ENCODE measurements at regions not wholly inside any gene's neighbourhood (a gene's known extent, or its start where the extent isn't known, plus 50 kb on each side); places are given as distances from the start of the nearest gene placed in this dataset.

GRCh38 chr12:25866586-25867378 lies 91.7 kb upstream of the RASSF8 start:
- TF ChIP-seq, protein P1, sequence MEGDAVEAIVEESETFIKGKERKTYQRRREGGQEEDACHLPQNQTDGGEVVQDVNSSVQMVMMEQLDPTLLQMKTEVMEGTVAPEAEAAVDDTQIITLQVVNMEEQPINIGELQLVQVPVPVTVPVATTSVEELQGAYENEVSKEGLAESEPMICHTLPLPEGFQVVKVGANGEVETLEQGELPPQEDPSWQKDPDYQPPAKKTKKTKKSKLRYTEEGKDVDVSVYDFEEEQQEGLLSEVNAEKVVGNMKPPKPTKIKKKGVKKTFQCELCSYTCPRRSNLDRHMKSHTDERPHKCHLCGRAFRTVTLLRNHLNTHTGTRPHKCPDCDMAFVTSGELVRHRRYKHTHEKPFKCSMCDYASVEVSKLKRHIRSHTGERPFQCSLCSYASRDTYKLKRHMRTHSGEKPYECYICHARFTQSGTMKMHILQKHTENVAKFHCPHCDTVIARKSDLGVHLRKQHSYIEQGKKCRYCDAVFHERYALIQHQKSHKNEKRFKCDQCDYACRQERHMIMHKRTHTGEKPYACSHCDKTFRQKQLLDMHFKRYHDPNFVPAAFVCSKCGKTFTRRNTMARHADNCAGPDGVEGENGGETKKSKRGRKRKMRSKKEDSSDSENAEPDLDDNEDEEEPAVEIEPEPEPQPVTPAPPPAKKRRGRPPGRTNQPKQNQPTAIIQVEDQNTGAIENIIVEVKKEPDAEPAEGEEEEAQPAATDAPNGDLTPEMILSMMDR (IDR thresholded peaks at IDR 0.05; ENCODE audit: insufficient read depth, low read depth, low read length), result no peak
- no peak for TF ChIP-seq EZH2 (IDR thresholded peaks at IDR 0.05; ENCODE audit: insufficient read depth, low read length)
